C4-2B (cell line): ENCODE measurements at regions not wholly inside any gene's neighbourhood (a gene's known extent, or its start where the extent isn't known, plus 50 kb on each side); places are given as distances from the start of the nearest gene placed in this dataset.

Experiments used
- CTCF ChIP-seq: fragments of 450-650 bp; conservative IDR thresholded peaks from 2 replicates; pipeline ENCODE4 v1.5.1; 2017; ENCODE audit warnings: mild to moderate bottlenecking
- ZFX ChIP-seq: fragments of 450-650 bp; IDR thresholded peaks from 2 replicates; pipeline ENCODE4 v1.6.1; 2017

- no peak for TF ChIP-seq CTCF
- no peak for TF ChIP-seq ZFX
Observed at GRCh38 chr1:100627936-100628335, 90.0 kb downstream of the GPR88 start.
